ENCODE measurements at regions not wholly inside any gene's neighbourhood (a gene's known extent, or its start where the extent isn't known, plus 50 kb on each side); places are given as distances from the start of the nearest gene placed in this dataset.
"Not testable (repeated sequence)": the region's sequence is repeated elsewhere in the genome, so short reads cannot be mapped to it uniquely, and the experiment has no call there.

DNA sequence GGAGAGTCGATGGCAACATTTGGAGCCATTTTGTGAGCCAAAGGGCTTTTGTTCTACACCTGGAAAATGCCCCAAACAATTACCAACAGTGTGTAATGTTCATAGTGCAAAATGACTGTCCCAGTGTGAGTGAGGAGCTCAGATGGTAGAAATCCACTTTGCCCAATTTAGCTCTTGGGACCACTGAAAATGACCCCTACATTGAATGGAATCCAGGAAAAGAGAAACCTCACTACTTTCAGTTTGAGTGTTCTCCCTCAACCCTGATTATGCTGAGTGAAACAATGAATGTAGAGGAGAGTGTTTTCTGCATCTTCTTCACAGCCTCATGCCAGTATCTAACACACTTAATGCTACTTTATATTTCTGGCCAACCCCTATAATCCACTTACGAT is 84.9 kb upstream of the NRN1 start:
- no peak for DNase-seq

DNA sequence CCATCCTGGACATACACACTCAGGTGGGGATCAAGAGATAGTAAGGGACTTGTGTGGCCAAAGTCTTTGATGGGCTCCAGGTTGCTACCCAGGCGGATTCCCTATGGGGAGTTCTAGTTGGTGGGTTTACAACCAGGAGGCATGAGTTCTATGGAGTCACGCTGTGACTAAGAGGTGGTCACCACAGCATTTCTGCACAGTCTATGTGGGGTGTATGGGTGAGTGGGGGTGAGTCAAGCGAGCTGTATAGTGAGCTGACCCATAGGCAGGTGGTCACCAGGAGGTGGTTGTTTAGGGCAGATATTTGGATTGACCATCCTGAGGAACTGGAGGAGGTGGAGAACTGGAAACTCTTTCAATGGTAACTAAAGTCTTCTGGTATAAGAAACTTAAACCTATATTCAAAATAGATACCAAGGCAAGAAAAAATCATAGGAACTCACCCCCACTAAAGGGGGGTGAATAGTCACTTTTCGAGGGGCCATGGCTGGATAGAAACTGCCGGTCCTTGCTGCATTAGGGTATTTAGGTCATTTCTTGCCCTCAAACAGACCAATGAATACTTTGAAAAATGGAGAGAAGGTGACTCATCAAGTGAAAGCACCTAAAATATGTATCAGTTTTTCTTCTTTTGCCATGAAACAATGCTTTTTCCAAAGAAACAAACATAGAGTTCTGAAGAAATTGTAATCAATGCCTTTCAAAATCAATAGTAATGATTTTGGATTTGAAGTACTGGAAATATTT is 84.3 kb upstream of the NRN1 start:
- no peak for DNase-seq

GRCh38 chr6:6085928-6086668 is 79.4 kb upstream of the NRN1 start:
- no peak for DNase-seq

GRCh38 chr6:6080975-6081374 is 74.2 kb upstream of the NRN1 start:
- no peak for DNase-seq

- no peak for DNase-seq
Observed at GRCh38 chr6:6074190-6074589, 67.5 kb upstream of the NRN1 start.

DNA sequence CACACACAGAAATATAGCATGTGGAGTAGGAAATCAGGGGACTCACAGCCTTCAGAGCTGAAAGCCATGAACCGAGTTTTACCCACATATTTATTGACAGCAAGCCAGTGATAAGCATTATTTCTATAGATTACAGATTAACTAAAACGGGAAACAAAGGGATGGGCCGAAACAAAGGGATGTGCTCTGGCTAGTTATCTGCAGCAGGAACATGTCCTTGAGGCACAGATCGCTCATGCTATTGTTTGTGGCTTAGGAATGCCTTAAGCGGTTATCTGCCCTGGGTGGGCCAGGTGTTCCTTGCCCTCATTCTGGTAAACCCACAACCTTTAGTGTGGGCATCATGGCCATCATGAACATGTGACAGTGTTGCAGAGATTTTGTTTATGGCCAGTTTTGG is 61.4 kb upstream of the NRN1 start:
- not testable (repeated sequence) for DNase-seq

GRCh38 chr6:6058054-6058444 is 51.3 kb upstream of the NRN1 start:
- no peak for DNase-seq

DNA sequence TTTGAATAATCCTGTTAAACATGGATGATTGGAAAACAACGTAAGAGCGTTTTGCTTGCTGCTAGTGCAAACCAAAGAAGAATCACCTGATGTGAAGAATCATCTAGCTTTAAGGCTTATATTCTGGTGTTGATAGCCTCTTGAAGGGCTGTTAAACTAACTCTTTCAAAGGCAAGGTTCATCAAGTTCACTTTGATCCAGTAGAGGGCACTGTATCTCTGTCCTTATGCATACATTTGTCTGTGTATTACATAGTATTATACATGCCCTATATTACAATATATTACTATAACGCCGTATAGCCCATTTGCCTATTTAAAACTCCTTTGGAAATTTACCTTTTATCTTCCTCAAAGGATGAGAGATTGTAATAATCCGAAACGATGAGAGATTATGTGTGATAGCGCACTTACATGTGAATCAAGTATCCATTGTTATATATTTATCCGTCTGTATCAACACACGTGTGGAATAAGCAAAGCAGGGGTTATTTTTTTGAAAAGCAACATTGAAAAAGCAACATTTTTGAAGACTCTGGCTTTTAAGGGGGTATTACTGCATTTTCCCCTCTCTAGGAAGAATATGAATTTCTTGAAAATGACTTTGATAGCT is 50.8 kb upstream of the NRN1 start:
- peak; percentile 53 to 69 for DNase-seq

Data from NCI-H2081 (cell line).